ENCODE measurements at regions not wholly inside any gene's neighbourhood (a gene's known extent, or its start where the extent isn't known, plus 50 kb on each side); places are given as distances from the start of the nearest gene placed in this dataset.

- no peak for TF ChIP-seq ZNF512 (tag; IDR thresholded peaks at IDR 0.05)
Observed at GRCh38 chr10:6769704-6770417, 189.8 kb upstream of the PRKCQ start (continued).

GRCh38 chr10:6766131-6766801 lies 186.2 kb upstream of the PRKCQ start:
- Histone ChIP-seq H3K27ac (ENCODE audit: extremely low read depth, low read depth, low read length) (no peak overlapping the region), H3K4me2 (ENCODE audit: insufficient read depth, low read length) (no peak overlapping the region), H3K4me3 (no peak overlapping the region), H3K36me3 (ENCODE audit: control insufficient read depth, insufficient read depth, low read length) (no peaks in the 10 kb centered on the region), H4K20me1 (replicated peaks; ENCODE audit: control insufficient read depth, insufficient read depth, low read length) (no peaks in the 10 kb centered on the region), H3K79me2 (ENCODE audit: control insufficient read depth, insufficient read depth, low read length) (no peaks in the 10 kb centered on the region), H3K9me3 (replicated peaks; ENCODE audit: control insufficient read depth, insufficient read depth, low read depth, low read length) (no peaks in the 10 kb centered on the region), H3K9ac (ENCODE audit: insufficient read depth in 1 of 2, low read depth in 2 of 2, low read length in 2 of 2) (no peak overlapping the region), H3K9me1 (ENCODE audit: control insufficient read depth, insufficient read depth, low read length) (no peaks in the 10 kb centered on the region), H3K4me1 (replicated peaks in 1 of 2; ENCODE audit: control insufficient read depth in 2 of 2, insufficient read depth in 2 of 2, low read length in 2 of 2) (no peaks in the 10 kb centered on the region), H3K27me3 (ENCODE audit: control insufficient read depth in 2 of 2, insufficient read depth in 2 of 2, low read length in 2 of 2) (peaks cover 8 to 24% of the 10 kb centered on the region in 2 experiments), H2AFZ (ENCODE audit: low read depth, low read length) (no peak overlapping the region)
- ChIA-PET CTCF (ENCODE audit: low intra/inter-chr PET ratio) (no interaction called here), POLR2A (no interaction called here)
- in situ Hi-C loops (cut with MboI) (no loop called here), intact Hi-C loops (cut with micrococcal nuclease) (no loop called here)
- ATAC-seq, result no peak
- WGBS (ENCODE audit: insufficient coverage, low coverage, missing lambda C conversion rate), result under 1% methylated on average over 11 of the region's 11 CpGs
- DNase-seq (ENCODE audit: extremely low read depth in 1 of 4, low spot score in 3 of 4), result no peak
- no TSS peak for BruUV-seq (replicated peaks)
- TF ChIP-seq CEBPG (CRISPR knock-in tag; IDR thresholded peaks at IDR 0.05), result no peak
- peak; percentile 52 to 56; a peak in 3 of 4 replicates for TF ChIP-seq CEBPG (tag; conservative IDR thresholded peaks at IDR 0.05 in 1 of 2, IDR thresholded peaks at IDR 0.05 in 1 of 2)
- peak; percentile 67 for TF ChIP-seq CEBPB (tag; IDR thresholded peaks at IDR 0.05)
- no peak for TF ChIP-seq MNT (conservative IDR thresholded peaks at IDR 0.05)
- no peak for TF ChIP-seq ZNF445 (CRISPR knock-in tag; IDR thresholded peaks at IDR 0.05; ENCODE audit: low read depth)
- TF ChIP-seq POLR2G (IDR thresholded peaks at IDR 0.05; ENCODE audit: low read depth, low read length), result no peak
- TF ChIP-seq DLX4 (CRISPR knock-in tag; IDR thresholded peaks at IDR 0.05), result no peak
- TF ChIP-seq HLTF (IDR thresholded peaks at IDR 0.05), result no peak
- TF ChIP-seq ETV5 (CRISPR knock-in tag; IDR thresholded peaks at IDR 0.05; ENCODE audit: low read depth), result no peak
- FAIRE-seq, result no peak
